GM12864 (cell line): ENCODE measurements at regions not wholly inside any gene's neighbourhood (a gene's known extent, or its start where the extent isn't known, plus 50 kb on each side); places are given as distances from the start of the nearest gene placed in this dataset.

Experiments used
- DNase-seq: peaks from one replicate; pipeline ENCODE4 v3.0.0-alpha.2; 2011; ENCODE audit warnings: low read depth
- H3K4me3 ChIP-seq: 2 replicates; pipeline ENCODE4 v1.5.1; 2011; ENCODE audit warnings: mild to moderate bottlenecking, low read depth, low read length, control low read depth
- CTCF ChIP-seq: IDR thresholded peaks from 2 replicates; pipeline ENCODE4 v1.5.1; 2011; ENCODE audit warnings: low read depth, mild to moderate bottlenecking, moderate library complexity, low read length, control low read depth, inconsistent platforms; ENCODE audit errors: missing control alignments

- no peak for TF ChIP-seq CTCF
- DNase-seq: no peak
- no peak overlapping the region for H3K4me3 ChIP-seq
These were observed 78.3 kb upstream of the METAP2 start for GRCh38 chr12:95395696-95396095.

DNA sequence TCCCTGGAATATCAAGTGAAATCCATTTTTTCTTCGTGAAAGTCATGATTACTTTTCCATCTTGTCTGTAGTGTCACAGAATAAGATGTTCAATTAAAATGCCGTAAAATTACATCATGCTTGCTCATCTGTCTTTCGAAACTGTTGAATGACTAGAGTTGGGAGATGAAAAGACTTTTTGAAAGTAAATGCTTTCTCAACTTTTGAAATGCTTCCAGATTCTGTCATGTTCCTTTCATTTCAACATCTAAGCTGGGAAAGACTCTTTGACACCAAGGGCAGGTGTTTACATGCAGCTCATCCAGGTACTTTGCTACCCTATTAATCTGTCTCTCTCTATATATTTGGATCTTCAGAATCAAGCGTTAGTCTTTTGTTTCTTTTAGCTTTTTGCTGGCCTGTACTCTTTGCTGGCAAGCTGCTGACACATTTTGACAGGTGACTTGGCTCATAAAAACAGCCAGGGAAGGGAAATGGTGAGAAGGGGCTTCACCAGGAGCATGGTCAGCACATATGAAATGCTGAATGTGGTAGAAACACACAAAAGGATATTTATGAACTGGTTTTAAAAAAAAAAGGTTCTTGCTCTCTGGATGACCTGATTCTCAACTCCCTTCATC is 77.0 kb upstream of the METAP2 start:
- no peak for TF ChIP-seq CTCF
- no peak for DNase-seq
- no peak overlapping the region for H3K4me3 ChIP-seq

- no peak overlapping the region for H3K4me3 ChIP-seq
- no peak for TF ChIP-seq CTCF
- no peak for DNase-seq
These were observed 76.4 kb upstream of the METAP2 start for GRCh38 chr12:95397571-95397970.

DNA sequence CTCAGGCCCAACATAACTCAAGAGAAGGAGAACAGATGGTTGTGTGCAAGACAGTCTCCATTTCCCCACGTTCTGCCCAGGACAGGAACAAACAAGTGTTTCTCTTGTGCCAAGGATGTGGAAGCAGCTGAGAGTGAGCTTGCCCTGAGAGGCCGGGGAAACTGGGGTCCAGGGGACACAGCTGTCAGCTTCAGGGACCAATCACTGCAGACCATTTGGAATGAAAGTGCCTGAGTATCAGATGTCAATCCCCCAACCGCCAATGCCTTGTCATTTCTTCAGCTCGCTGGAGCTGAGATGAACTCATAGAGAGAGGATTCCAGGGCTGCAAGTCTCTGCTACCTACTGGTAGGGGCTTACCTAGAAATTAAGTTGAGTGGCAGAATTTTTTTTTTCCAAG is 71.9 kb upstream of the METAP2 start:
- DNase-seq: no peak
- no peak for TF ChIP-seq CTCF
- no peak overlapping the region for H3K4me3 ChIP-seq

- no peak for DNase-seq
- no peak for TF ChIP-seq CTCF
- no peak overlapping the region for H3K4me3 ChIP-seq
These were observed 65.8 kb upstream of the METAP2 start for GRCh38 chr12:95408201-95408600.

DNA sequence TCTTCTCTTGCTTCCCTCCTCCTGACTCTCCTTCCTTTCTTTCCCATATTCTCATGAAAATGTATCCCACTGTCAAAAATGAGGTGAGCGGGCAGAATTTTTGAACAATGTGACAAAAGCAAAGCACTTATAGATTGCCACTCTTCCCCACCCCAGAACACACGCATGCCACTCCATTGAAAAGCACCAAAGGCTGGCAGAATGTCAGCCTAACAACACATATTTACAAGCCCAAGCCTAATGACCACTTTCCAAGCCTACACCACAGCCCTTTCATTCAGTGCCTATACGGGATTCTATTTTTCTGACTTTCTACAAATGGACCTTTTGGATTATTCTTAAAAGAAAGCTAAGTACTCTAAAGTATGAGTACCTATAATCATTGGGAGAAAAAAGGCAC is 62.9 kb upstream of the METAP2 start:
- no peak for DNase-seq
- no peak for TF ChIP-seq CTCF

DNA sequence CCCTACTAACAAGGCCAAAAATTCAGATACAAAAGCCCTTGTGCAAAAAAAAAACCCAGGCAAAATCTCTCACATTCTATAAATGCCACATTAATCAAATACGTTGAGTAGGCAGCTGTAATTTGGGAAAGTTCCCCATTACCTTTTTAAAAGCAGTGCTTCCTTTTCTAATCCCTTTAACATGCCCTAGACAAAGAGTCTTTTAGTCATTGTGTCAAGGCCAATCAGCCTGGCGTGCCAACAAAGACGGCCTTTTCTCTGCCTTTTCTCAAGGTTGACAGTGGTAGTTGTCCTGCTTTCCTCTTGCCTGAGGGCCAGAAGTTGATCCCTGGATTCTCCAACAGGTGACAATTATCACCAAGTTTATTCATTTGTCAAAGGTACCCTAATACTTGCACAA is 62.5 kb upstream of the METAP2 start:
- H3K4me3 ChIP-seq: no peak overlapping the region
- TF ChIP-seq CTCF: no peak
- DNase-seq: no peak

More for the DNA sequence above, 62.9 kb upstream of the METAP2 start:
- H3K4me3 ChIP-seq: no peak overlapping the region
